IMR-90 (cell line): ENCODE measurements at regions not wholly inside any gene's neighbourhood (a gene's known extent, or its start where the extent isn't known, plus 50 kb on each side); places are given as distances from the start of the nearest gene placed in this dataset.

ENCODE experiments used
- CEBPB ChIP-seq: IDR thresholded peaks from 2 replicates; pipeline ENCODE4 v1.6.1; 2012; ENCODE audit warnings: low read depth, low read length, improper control_type of control experiment
- CTCF ChIP-seq: conservative IDR thresholded peaks from 2 replicates; pipeline ENCODE4 v1.5.1; 2012; ENCODE audit warnings: mild to moderate bottlenecking, low read depth, low read length, improper control_type of control experiment
- ELK1 ChIP-seq: fragments of 150-350 bp; IDR thresholded peaks from 2 replicates; pipeline ENCODE4 v1.6.1; 2016; ENCODE audit warnings: low read depth, mild to moderate bottlenecking, low read length, moderate library complexity, borderline replicate concordance
- MAFK ChIP-seq: IDR thresholded peaks from 2 replicates; pipeline ENCODE4 v1.6.1; 2012; ENCODE audit warnings: low read depth, low read length, improper control_type of control experiment
- POLR2A ChIP-seq: IDR thresholded peaks from 2 replicates; pipeline ENCODE4 v1.6.1; 2012; ENCODE audit warnings: mild to moderate bottlenecking, low read depth, low read length

DNA sequence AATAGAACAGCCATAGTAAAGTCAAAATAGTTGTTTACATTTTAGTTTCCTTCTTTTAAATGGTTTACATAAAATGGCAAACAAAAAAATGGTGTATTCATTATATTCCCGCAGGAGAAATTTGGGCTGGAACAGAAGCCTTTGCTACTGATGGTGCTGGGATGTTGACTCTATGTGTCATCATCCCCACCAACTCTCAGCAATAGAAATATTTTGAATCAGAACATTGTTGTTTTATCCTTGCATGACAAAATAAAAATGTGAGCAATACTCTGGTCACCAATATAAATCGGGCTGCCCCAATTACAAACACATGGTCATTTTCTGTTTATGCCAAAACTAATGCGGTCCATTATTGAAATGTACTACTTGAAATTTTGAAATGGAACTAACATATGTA is 1131.6 kb upstream of the PCDH7 start:
- TF ChIP-seq CTCF (no peak), MAFK (no peak), ELK1 (no peak), CEBPB (no peak), POLR2A (no peak)
